Subcutaneous abdominal adipose tissue (tissue), 5 donors: ENCODE measurements at regions not wholly inside any gene's neighbourhood (a gene's known extent, or its start where the extent isn't known, plus 50 kb on each side); places are given as distances from the start of the nearest gene placed in this dataset.

Experiments used
- H3K27ac ChIP-seq: one replicate; pipeline ENCODE4 v1.7.0; 2013; ENCODE audit warnings: low read depth, mild to moderate bottlenecking, inconsistent platforms, low read length, moderate library complexity
- H3K27me3 ChIP-seq, 5 donors: one replicate each; pipeline ENCODE4 v1.7.0; 2013; ENCODE audit warnings: low read length in 5 of 5, inconsistent platforms in 1 of 5; ENCODE audit not compliant: control insufficient read depth in 5 of 5, insufficient read depth in 4 of 5
- H3K36me3 ChIP-seq, 5 donors: one replicate each; pipeline ENCODE4 v1.7.0; 2013; ENCODE audit warnings: low read length in 5 of 5; ENCODE audit not compliant: control insufficient read depth in 5 of 5, insufficient read depth in 5 of 5
- H3K4me1 ChIP-seq, 5 donors: one replicate each; pipeline ENCODE4 v1.7.0; 2013; ENCODE audit warnings: low read length in 5 of 5, mild to moderate bottlenecking in 3 of 5, moderate library complexity in 1 of 5; ENCODE audit not compliant: control insufficient read depth in 5 of 5, insufficient read depth in 5 of 5
- H3K4me3 ChIP-seq, 5 donors: one replicate each; pipeline ENCODE4 v1.7.0; 2013; ENCODE audit warnings: low read length in 5 of 5, low read depth in 1 of 5
- H3K9ac ChIP-seq, 5 donors: one replicate each; pipeline ENCODE4 v1.7.0; 2013; ENCODE audit warnings: low read length in 5 of 5, mild to moderate bottlenecking in 4 of 5, moderate library complexity in 3 of 5
- H3K9me3 ChIP-seq, 5 donors: one replicate each; pipeline ENCODE4 v1.7.0; 2013; ENCODE audit warnings: low read length in 5 of 5; ENCODE audit not compliant: control insufficient read depth in 5 of 5
- donor health status: healthy.
- donor health status: healthy.
- donor health status: healthy.
- donor health status: healthy.
- donor health status: healthy.

- H3K4me3 ChIP-seq: no peak overlapping the region
- H3K9me3 ChIP-seq: no peaks in the 10 kb centered on the region
- no peak overlapping the region for H3K27ac ChIP-seq
- H3K4me1 ChIP-seq: no peaks in the 10 kb centered on the region
- no peaks in the 10 kb centered on the region for H3K36me3 ChIP-seq
- H3K9ac ChIP-seq: no peak overlapping the region
- H3K27me3 ChIP-seq: no peaks in the 10 kb centered on the region
Measured at GRCh38 chr4:10185518-10186227, 69.1 kb upstream of the WDR1 start.

GRCh38 chr4:10184501-10184938, 67.9 kb upstream of the WDR1 start:
- Histone ChIP-seq H3K27me3 (no peaks in the 10 kb centered on the region), H3K36me3 (no peaks in the 10 kb centered on the region), H3K27ac (no peak overlapping the region), H3K9ac (no peak overlapping the region), H3K4me3 (no peak overlapping the region), H3K9me3 (no peaks in the 10 kb centered on the region), H3K4me1 (no peaks in the 10 kb centered on the region)

- Histone ChIP-seq H3K36me3 (no peaks in the 10 kb centered on the region), H3K27ac (no peak overlapping the region), H3K9ac (no peak overlapping the region), H3K4me1 (no peaks in the 10 kb centered on the region), H3K9me3 (no peaks in the 10 kb centered on the region), H3K27me3 (no peaks in the 10 kb centered on the region), H3K4me3 (no peak overlapping the region)
Measured at GRCh38 chr4:10184041-10184440, 67.4 kb upstream of the WDR1 start.

- H3K4me1 ChIP-seq: no peaks in the 10 kb centered on the region
- H3K27ac ChIP-seq: no peak overlapping the region
- H3K36me3 ChIP-seq: no peaks in the 10 kb centered on the region
- H3K9ac ChIP-seq: no peak overlapping the region
- no peaks in the 10 kb centered on the region for H3K9me3 ChIP-seq
- no peaks in the 10 kb centered on the region for H3K27me3 ChIP-seq
- no peak overlapping the region for H3K4me3 ChIP-seq
Measured at GRCh38 chr4:10183462-10183861, 66.9 kb upstream of the WDR1 start.

- Histone ChIP-seq H3K36me3 (no peaks in the 10 kb centered on the region), H3K4me3 (no peak overlapping the region), H3K9me3 (no peaks in the 10 kb centered on the region), H3K9ac (no peak overlapping the region), H3K4me1 (no peaks in the 10 kb centered on the region), H3K27me3 (no peaks in the 10 kb centered on the region), H3K27ac (no peak overlapping the region)
Measured at GRCh38 chr4:10182446-10183424, 66.1 kb upstream of the WDR1 start.

- H3K27ac ChIP-seq: no peak overlapping the region
- H3K27me3 ChIP-seq: no peaks in the 10 kb centered on the region
- no peaks in the 10 kb centered on the region for H3K36me3 ChIP-seq
- H3K4me3 ChIP-seq: no peak overlapping the region
- H3K9ac ChIP-seq: no peak overlapping the region
- no peaks in the 10 kb centered on the region for H3K4me1 ChIP-seq
- no peaks in the 10 kb centered on the region for H3K9me3 ChIP-seq
Measured at GRCh38 chr4:10181745-10182445, 65.3 kb upstream of the WDR1 start.

- Histone ChIP-seq H3K9ac (no peak overlapping the region), H3K27me3 (no peaks in the 10 kb centered on the region), H3K4me1 (peaks cover 0 to under 1% (median 0%) of the 10 kb centered on the region in 5 donors), H3K4me3 (no peak overlapping the region), H3K27ac (no peak overlapping the region), H3K36me3 (no peaks in the 10 kb centered on the region), H3K9me3 (no peaks in the 10 kb centered on the region)
Measured at GRCh38 chr4:10180927-10181744, 64.5 kb upstream of the WDR1 start.

- Histone ChIP-seq H3K9me3 (no peaks in the 10 kb centered on the region), H3K4me3 (no peak overlapping the region), H3K36me3 (no peaks in the 10 kb centered on the region), H3K27ac (no peak overlapping the region), H3K9ac (no peak overlapping the region), H3K4me1 (peaks cover 0 to 6% (median 0%) of the 10 kb centered on the region in 5 donors), H3K27me3 (no peaks in the 10 kb centered on the region)
Measured at GRCh38 chr4:10180603-10180926, 64.0 kb upstream of the WDR1 start.

GRCh38 chr4:10179957-10180602, 63.5 kb upstream of the WDR1 start:
- Histone ChIP-seq H3K4me1 (peaks cover 0 to 10% (median 4%) of the 10 kb centered on the region in 5 donors), H3K27ac (no peak overlapping the region), H3K36me3 (no peaks in the 10 kb centered on the region), H3K9me3 (no peaks in the 10 kb centered on the region), H3K4me3 (no peak overlapping the region), H3K9ac (no peak overlapping the region), H3K27me3 (no peaks in the 10 kb centered on the region)
